ENCODE measurements at regions not wholly inside any gene's neighbourhood (a gene's known extent, or its start where the extent isn't known, plus 50 kb on each side); places are given as distances from the start of the nearest gene placed in this dataset.

- TF ChIP-seq CTCF (conservative IDR thresholded peaks at IDR 0.05; ENCODE audit: low read length) (peak; percentile 86), EZH2phosphoT487 (IDR thresholded peaks at IDR 0.05; ENCODE audit: borderline replicate concordance) (no peak)
Observed at GRCh38 chr9:27726244-27727081, 153.2 kb upstream of the C9orf72 start.

Data from Loucy (cell line).